ENCODE measurements at regions not wholly inside any gene's neighbourhood (a gene's known extent, or its start where the extent isn't known, plus 50 kb on each side); places are given as distances from the start of the nearest gene placed in this dataset.

DNA sequence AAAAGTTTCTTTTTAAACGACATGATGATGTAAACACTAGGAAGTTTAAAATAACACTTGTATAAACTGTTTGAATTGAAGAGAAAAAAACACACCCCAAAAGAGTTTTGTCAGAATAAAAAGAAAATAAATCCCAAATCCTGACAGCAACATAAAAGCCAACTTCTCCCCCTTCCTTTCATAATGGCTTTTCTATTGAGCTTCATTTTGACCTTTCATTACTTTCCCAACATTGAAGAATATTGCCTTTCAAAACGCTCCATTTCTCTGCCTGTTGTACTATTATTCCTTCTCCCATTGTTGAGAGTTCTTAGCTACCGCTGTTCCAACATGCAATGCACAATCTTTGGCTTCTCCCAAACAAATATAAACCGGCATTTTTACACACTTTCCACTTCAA is 448.5 kb downstream of the BCAT1 start:
- H3K36me3 Mint-ChIP-seq: peaks cover 2% of the 10 kb centered on the region
- H3K27me3 Mint-ChIP-seq: peaks cover 2% of the 10 kb centered on the region
- H3K4me1 Mint-ChIP-seq: peaks cover 4% of the 10 kb centered on the region
- no peak overlapping the region for H3K4me3 Mint-ChIP-seq
- ATAC-seq (ENCODE audit: low read depth) (no peak), DNase-seq (ENCODE audit: low spot score in 2 of 2) (no peak)
- H3K27ac Mint-ChIP-seq: no peak overlapping the region
- peaks cover 1% of the 10 kb centered on the region for H3K9me3 Mint-ChIP-seq

GRCh38 chr12:24499151-24500146 is 449.5 kb downstream of the BCAT1 start:
- ATAC-seq (ENCODE audit: low read depth): no peak
- Mint-ChIP-seq H3K27me3 (peaks cover 2% of the 10 kb centered on the region), H3K4me3 (no peak overlapping the region), H3K9me3 (peaks cover 1% of the 10 kb centered on the region), H3K36me3 (peaks cover 2% of the 10 kb centered on the region), H3K27ac (no peak overlapping the region), H3K4me1 (no peaks in the 10 kb centered on the region)
- DNase-seq (ENCODE audit: low spot score in 2 of 2): no peak

DNA sequence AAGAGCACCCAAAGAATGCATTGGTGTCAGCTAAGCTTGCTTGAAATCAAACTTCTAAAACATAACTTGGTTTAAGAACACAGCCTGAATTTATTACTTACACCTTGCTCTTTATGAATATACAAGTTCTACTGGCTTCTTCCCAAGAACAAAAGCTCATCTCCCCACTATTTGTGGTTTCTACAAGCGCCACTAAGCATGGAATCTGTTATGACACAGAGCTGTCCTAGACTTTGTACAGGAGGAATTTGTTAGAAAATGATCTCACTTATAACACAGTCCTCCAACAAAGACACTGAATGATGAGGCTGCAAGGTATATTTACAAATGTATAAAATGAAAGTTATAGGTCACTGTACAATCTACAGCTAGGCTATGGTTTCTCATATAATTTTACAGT is 452.1 kb downstream of the BCAT1 start:
- ATAC-seq (ENCODE audit: low read depth) (no peak), DNase-seq (ENCODE audit: low spot score in 2 of 2) (no peak)
- no peak overlapping the region for H3K4me3 Mint-ChIP-seq
- no peaks in the 10 kb centered on the region for H3K36me3 Mint-ChIP-seq
- peaks cover 3% of the 10 kb centered on the region for H3K4me1 Mint-ChIP-seq
- peaks cover 1% of the 10 kb centered on the region for H3K27me3 Mint-ChIP-seq
- H3K27ac Mint-ChIP-seq: no peak overlapping the region
- no peaks in the 10 kb centered on the region for H3K9me3 Mint-ChIP-seq

DNA sequence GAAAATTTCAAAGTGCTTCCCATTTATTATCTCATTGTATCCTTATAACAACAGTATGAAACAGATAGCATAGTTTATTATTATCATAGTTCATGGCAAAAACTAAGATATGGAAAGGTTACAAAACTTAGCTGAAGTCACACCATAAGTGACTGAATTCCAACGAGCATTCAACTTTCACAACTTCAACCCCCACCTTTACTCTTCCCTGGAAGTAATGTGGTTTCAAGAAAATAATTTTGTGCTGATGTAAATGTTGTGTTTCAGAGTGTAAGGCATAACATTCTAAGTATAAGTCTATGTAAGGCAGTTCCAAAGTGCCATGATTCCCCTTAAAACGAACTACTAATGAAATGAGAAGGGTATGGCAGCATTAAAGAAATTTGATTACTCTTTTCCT is 454.5 kb downstream of the BCAT1 start:
- no peaks in the 10 kb centered on the region for H3K9me3 Mint-ChIP-seq
- no peak overlapping the region for H3K27ac Mint-ChIP-seq
- peaks cover 6% of the 10 kb centered on the region for H3K4me1 Mint-ChIP-seq
- peaks cover 1% of the 10 kb centered on the region for H3K27me3 Mint-ChIP-seq
- no peak overlapping the region for H3K4me3 Mint-ChIP-seq
- no peaks in the 10 kb centered on the region for H3K36me3 Mint-ChIP-seq
- ATAC-seq (ENCODE audit: low read depth): no peak
- no peak for DNase-seq (ENCODE audit: low spot score in 2 of 2)

GRCh38 chr12:24491968-24492367 is 456.9 kb downstream of the BCAT1 start:
- H3K4me3 Mint-ChIP-seq: no peak overlapping the region
- H3K36me3 Mint-ChIP-seq: no peaks in the 10 kb centered on the region

DNA sequence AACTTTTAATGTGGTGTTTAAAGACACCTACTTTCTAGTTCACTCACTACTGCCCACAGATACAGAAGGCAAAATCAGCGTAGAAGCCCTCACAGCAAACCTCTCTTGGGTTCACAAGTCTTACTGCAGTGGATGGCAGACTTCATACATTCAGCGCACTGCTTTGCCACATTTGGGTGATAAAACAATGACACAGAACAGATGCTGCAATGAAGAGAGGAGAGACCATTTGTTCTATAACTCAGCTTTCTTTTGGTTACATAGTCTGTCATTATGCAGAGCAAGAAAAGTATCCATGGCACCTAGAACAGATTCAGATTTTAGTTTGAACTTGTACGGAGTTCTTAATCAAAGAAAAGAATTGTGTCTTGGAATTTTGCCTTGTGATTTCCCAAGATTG is 459.0 kb downstream of the BCAT1 start:
- H3K27ac Mint-ChIP-seq: no peak overlapping the region
- ATAC-seq (ENCODE audit: low read depth) (no peak), DNase-seq (ENCODE audit: low spot score in 2 of 2) (no peak)
- H3K9me3 Mint-ChIP-seq: no peaks in the 10 kb centered on the region
- H3K36me3 Mint-ChIP-seq: no peaks in the 10 kb centered on the region
- H3K27me3 Mint-ChIP-seq: peaks cover 1% of the 10 kb centered on the region
- peaks cover 6% of the 10 kb centered on the region for H3K4me1 Mint-ChIP-seq
- H3K4me3 Mint-ChIP-seq: no peak overlapping the region

More at GRCh38 chr12:24491968-24492367, 456.9 kb downstream of the BCAT1 start:
- Mint-ChIP-seq H3K27me3 (peaks cover 1% of the 10 kb centered on the region), H3K27ac (no peak overlapping the region), H3K4me1 (peaks cover 6% of the 10 kb centered on the region), H3K9me3 (no peaks in the 10 kb centered on the region)
- DNase-seq (ENCODE audit: low spot score in 2 of 2) (no peak), ATAC-seq (ENCODE audit: low read depth) (peak; percentile 44)

DNA sequence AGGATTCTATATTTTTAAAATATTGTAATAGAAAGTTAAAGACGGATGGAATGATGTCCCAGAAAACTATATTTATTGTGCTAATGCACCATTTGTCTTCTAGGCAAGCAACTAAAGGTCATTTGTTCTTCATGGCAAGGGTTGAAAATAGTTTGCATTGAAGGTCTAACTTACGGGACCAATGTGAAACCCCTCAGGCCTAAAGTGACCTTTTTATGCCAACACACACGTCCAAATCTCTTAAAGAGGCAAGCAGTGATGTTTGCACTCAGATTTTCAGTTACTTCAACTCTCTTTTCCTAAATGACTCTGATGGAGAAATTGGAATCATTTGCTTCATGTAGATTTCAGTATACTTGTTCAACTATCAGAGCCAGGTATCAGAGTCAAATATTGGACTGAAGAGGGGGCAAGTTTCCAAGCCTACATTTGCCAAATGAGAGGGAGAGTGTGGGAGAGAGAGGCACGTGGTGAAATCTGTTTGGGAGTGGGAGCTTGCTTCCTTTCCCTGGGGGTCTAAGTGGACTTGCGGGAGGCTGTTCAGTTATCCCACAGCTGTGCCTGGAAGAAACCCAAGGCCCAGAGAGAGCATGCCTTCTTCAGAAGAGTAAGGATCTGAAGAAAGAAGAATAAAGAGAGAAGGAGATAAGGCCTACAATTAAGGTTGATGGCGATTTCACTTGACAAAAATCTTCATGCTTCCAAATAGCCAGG is 459.8 kb downstream of the BCAT1 start:
- Mint-ChIP-seq H3K36me3 (no peaks in the 10 kb centered on the region), H3K4me1 (peaks cover 6% of the 10 kb centered on the region), H3K9me3 (no peaks in the 10 kb centered on the region), H3K27me3 (no peaks in the 10 kb centered on the region), H3K27ac (no peak overlapping the region), H3K4me3 (no peak overlapping the region)
- ATAC-seq (ENCODE audit: low read depth) (no peak), DNase-seq (ENCODE audit: low spot score in 2 of 2) (no peak)

- no peaks in the 10 kb centered on the region for H3K27me3 Mint-ChIP-seq
- no peak for DNase-seq (ENCODE audit: low spot score in 2 of 2)
- H3K4me3 Mint-ChIP-seq: no peak overlapping the region
- no peaks in the 10 kb centered on the region for H3K9me3 Mint-ChIP-seq
- H3K27ac Mint-ChIP-seq: no peak overlapping the region
- H3K4me1 Mint-ChIP-seq: peaks cover 6% of the 10 kb centered on the region
- ATAC-seq (ENCODE audit: low read depth): no peak
- H3K36me3 Mint-ChIP-seq: no peaks in the 10 kb centered on the region
Observed at GRCh38 chr12:24488091-24488596, 460.8 kb downstream of the BCAT1 start.

DNA sequence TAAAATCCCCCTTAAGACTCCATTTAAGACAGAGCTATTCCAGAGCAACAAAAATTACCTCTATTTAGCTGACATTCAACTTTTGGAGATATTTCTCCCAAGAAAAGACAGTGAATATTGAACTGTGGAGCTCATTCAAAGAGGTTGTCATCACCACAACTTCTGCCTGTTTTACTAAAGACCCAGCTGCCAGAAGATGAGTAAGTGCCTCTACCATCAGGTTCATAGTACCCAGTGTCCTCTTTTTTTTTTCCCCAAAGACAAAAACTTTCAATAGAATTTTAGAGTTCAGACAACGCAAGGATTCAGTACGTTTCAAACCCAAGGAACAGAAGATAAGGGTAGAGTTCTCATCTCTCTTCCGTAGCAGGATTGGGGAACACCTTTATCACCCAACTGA is 461.3 kb downstream of the BCAT1 start:
- ATAC-seq (ENCODE audit: low read depth) (no peak), DNase-seq (ENCODE audit: low spot score in 2 of 2) (no peak)
- H3K4me3 Mint-ChIP-seq: no peak overlapping the region
- H3K27me3 Mint-ChIP-seq: no peaks in the 10 kb centered on the region
- no peak overlapping the region for H3K27ac Mint-ChIP-seq
- H3K36me3 Mint-ChIP-seq: no peaks in the 10 kb centered on the region
- H3K4me1 Mint-ChIP-seq: peaks cover 6% of the 10 kb centered on the region
- no peaks in the 10 kb centered on the region for H3K9me3 Mint-ChIP-seq

DNA sequence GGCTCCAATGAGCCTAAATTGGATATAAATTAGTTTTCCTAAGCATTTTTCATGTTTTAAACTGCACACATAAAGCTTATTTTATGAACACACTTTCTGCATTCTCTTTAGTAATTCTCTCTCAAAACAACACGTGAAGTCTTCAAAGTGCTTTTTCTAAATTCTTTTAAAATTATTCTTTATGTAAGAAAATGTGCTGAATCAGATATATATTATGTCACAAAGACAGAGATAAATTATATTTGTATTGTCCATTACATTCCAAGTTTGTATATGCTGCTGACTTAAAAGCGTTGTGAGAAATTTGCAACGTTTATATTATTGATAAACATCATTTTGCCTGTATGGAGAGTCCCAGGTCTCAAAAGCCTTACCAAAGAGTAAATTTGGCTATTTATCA is 465.2 kb downstream of the BCAT1 start:
- H3K4me1 Mint-ChIP-seq: peaks cover 2% of the 10 kb centered on the region
- H3K9me3 Mint-ChIP-seq: no peaks in the 10 kb centered on the region
- no peaks in the 10 kb centered on the region for H3K36me3 Mint-ChIP-seq
- no peak overlapping the region for H3K27ac Mint-ChIP-seq
- no peaks in the 10 kb centered on the region for H3K27me3 Mint-ChIP-seq
- ATAC-seq (ENCODE audit: low read depth) (no peak), DNase-seq (ENCODE audit: low spot score in 2 of 2) (no peak)
- no peak overlapping the region for H3K4me3 Mint-ChIP-seq

GRCh38 chr12:24482882-24483604 is 465.9 kb downstream of the BCAT1 start:
- H3K27me3 Mint-ChIP-seq: peaks cover 1% of the 10 kb centered on the region
- no peaks in the 10 kb centered on the region for H3K9me3 Mint-ChIP-seq
- H3K4me1 Mint-ChIP-seq: peaks cover 2% of the 10 kb centered on the region
- H3K27ac Mint-ChIP-seq: no peak overlapping the region
- DNase-seq (ENCODE audit: low spot score in 2 of 2) (no peak), ATAC-seq (ENCODE audit: low read depth) (no peak)
- H3K4me3 Mint-ChIP-seq: no peak overlapping the region
- H3K36me3 Mint-ChIP-seq: no peaks in the 10 kb centered on the region

DNA sequence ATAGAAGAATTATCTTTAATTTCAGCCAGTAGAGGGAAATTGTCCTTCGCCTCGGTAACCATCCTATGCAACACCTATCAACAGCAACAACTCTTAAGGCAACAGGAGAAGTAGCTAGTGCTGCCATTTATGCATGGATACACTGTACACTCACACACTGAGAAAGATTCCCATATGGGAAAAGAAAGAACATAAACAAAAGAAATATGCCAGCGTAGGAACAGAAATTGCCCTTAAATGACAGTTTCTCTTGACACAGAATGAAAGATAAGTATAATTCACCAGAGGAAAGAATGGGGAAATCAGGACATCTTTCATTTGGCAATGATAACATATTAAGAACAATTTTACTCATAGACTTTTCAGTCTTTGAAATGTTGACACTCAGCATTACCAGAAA is 466.9 kb downstream of the BCAT1 start:
- H3K9me3 Mint-ChIP-seq: no peaks in the 10 kb centered on the region
- H3K27me3 Mint-ChIP-seq: peaks cover 1% of the 10 kb centered on the region
- no peaks in the 10 kb centered on the region for H3K36me3 Mint-ChIP-seq
- DNase-seq (ENCODE audit: low spot score in 2 of 2) (no peak), ATAC-seq (ENCODE audit: low read depth) (no peak)
- no peak overlapping the region for H3K4me3 Mint-ChIP-seq
- peaks cover 2% of the 10 kb centered on the region for H3K4me1 Mint-ChIP-seq
- no peak overlapping the region for H3K27ac Mint-ChIP-seq

GRCh38 chr12:24480766-24481449 is 468.0 kb downstream of the BCAT1 start:
- Mint-ChIP-seq H3K27ac (no peak overlapping the region), H3K4me3 (no peak overlapping the region), H3K36me3 (no peaks in the 10 kb centered on the region), H3K27me3 (peaks cover 4% of the 10 kb centered on the region), H3K9me3 (no peaks in the 10 kb centered on the region), H3K4me1 (peaks cover 2% of the 10 kb centered on the region)
- ATAC-seq (ENCODE audit: low read depth) (no peak), DNase-seq (ENCODE audit: low spot score in 2 of 2) (no peak)
